Gastrocnemius medialis (tissue), 4 donors: ENCODE measurements at regions not wholly inside any gene's neighbourhood (a gene's known extent, or its start where the extent isn't known, plus 50 kb on each side); places are given as distances from the start of the nearest gene placed in this dataset.
A peak's percentile ranks its signal among the peaks of the same experiment; 100 is the strongest.
"Not testable (repeated sequence)": the region's sequence is repeated elsewhere in the genome, so short reads cannot be mapped to it uniquely, and the experiment has no call there.

Source experiments
- ATAC-seq, 2 donors: fragments of 150-250 bp; one replicate each; pipeline ENCODE4 v1.9.1; 2016
- DNase-seq, 2 donors: peaks; one replicate each; pipeline ENCODE4 v3.0.0-alpha.2; 2019
- H3K27ac ChIP-seq, 4 donors: fragments of 200-600 bp; sonication (generic); 1 replicate in 1 of 4; 2 replicates in 3 of 4; pipeline ENCODE4 v1.5.1; 2016 to 2018; ENCODE audit warnings: mild to moderate bottlenecking in 2 of 4, moderate library complexity in 1 of 4
- H3K27me3 ChIP-seq, 3 donors: fragments of 200-600 bp; sonication (generic) in 2 of 3; 1 replicate in 1 of 3; 2 replicates in 2 of 3; pipeline versions ENCODE4 v1.5.1 to v1.6.0; 2016 to 2019; ENCODE audit warnings: mild to moderate bottlenecking in 1 of 3, moderate library complexity in 1 of 3
- H3K36me3 ChIP-seq, 2 donors: fragments of 200-600 bp; sonication (generic) in 1 of 2; one replicate each; pipeline ENCODE4 v1.5.1; 2017 to 2018
- H3K4me1 ChIP-seq, 2 donors: fragments of 200-600 bp; sonication (generic) in 1 of 2; one replicate each; pipeline ENCODE4 v1.5.1; 2016 to 2017; ENCODE audit warnings: mild to moderate bottlenecking in 2 of 2
- H3K4me3 ChIP-seq, 4 donors: fragments of 200-600 bp; sonication (generic) in 3 of 4; 1 replicate in 1 of 4; 2 replicates in 3 of 4; pipeline ENCODE4 v1.5.1; 2016 to 2019; ENCODE audit warnings: mild to moderate bottlenecking in 2 of 4
- H3K9me3 ChIP-seq, 3 donors: fragments of 200-600 bp; sonication (generic) in 2 of 3; 1 replicate in 1 of 3; 2 replicates in 2 of 3; pipeline ENCODE4 v1.5.1; 2016 to 2019
- CTCF ChIP-seq, 5 experiments: fragments of 450-650 bp in 3 of 5; fragments of 200-600 bp in 2 of 5; sonication (generic) in 2 of 5; IDR thresholded peaks in 4 of 5; conservative IDR thresholded peaks in 1 of 5; 1 replicate in 4 of 5; 2 replicates in 1 of 5; pipeline ENCODE4 v1.5.1; 2016 to 2019; ENCODE audit warnings: antibody characterized with exemption in 5 of 5, mild to moderate bottlenecking in 3 of 5, moderate library complexity in 3 of 5
- POLR2A ChIP-seq, 2 donors: fragments of 450-650 bp; IDR thresholded peaks; one replicate each; pipeline ENCODE4 v1.6.1; 2017; ENCODE audit warnings: antibody characterized with exemption in 2 of 2, mild to moderate bottlenecking in 2 of 2, moderate library complexity in 2 of 2
- in situ Hi-C, 4 donors: fragments of 200-750 bp; cut with MboI; loops; one replicate each; pipeline versions ENCODE4 v1.15.0 to v1.8.0; 2017; ENCODE audit warnings: low sequenced_read_pairs in 4 of 4
- intact Hi-C: fragments of 100-400 bp; cut with DNase I; formaldehyde crosslinking; loops from one replicate; pipeline ENCODE4 v1.15.1; 2023; ENCODE audit warnings: low total_unique reads

- DNase-seq: peak in 1 of 2 donors; percentile 29
- H3K27ac ChIP-seq: peak overlapping the region in 2 of 4 donors; percentile 28 to 35
- peaks cover 0 to 15% of the 10 kb centered on the region in 2 donors for H3K36me3 ChIP-seq
- no peak overlapping the region for H3K4me3 ChIP-seq
- in situ Hi-C loops (no loop called here), intact Hi-C loops (no loop called here)
- TF ChIP-seq POLR2A (IDR thresholded peaks at IDR 0.05): no peak
- TF ChIP-seq CTCF (IDR thresholded peaks at IDR 0.05 in 4 of 5, conservative IDR thresholded peaks at IDR 0.05 in 1 of 5): no peak
- ATAC-seq: peak; percentile 61 to 99
- H3K9me3 ChIP-seq: no peaks in the 10 kb centered on the region
- H3K4me1 ChIP-seq: peaks cover 11 to 17% of the 10 kb centered on the region in 2 donors
- no peaks in the 10 kb centered on the region for H3K27me3 ChIP-seq
Observed at GRCh38 chr9:85859765-85860164, 81.2 kb upstream of the NAA35 start.

DNA sequence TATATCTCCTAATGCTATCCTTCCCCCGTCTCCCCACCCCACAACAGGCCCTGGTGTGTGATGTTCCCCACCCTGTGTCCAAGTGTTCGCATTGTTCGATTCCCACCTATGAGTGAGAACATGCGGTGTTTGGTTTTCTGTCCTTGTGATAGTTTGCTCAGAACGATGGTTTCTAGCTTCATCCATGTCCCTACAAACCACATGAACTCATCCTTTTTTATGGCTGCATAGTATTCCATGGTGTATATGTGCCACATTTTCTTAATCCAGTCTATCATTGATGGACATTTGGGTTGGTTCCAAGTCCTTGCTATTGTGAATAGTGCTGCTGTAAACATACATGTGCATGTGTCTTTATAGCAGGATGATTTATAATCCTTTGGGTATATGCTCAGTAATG lies 79.1 kb upstream of the NAA35 start:
- intact Hi-C loops, H3K27me3 ChIP-seq, H3K9me3 ChIP-seq, in situ Hi-C loops, ATAC-seq, H3K27ac ChIP-seq, DNase-seq, H3K4me3 ChIP-seq: not testable (repeated sequence)
- Histone ChIP-seq H3K4me1 (peaks cover 11 to 17% of the 10 kb centered on the region in 2 donors), H3K36me3 (peaks cover 0 to 15% of the 10 kb centered on the region in 2 donors)

GRCh38 chr9:85863875-85864274 lies 77.1 kb upstream of the NAA35 start:
- ATAC-seq (no peak), DNase-seq (no peak)
- Histone ChIP-seq H3K9me3 (no peaks in the 10 kb centered on the region), H3K27me3 (no peaks in the 10 kb centered on the region), H3K27ac (no peak overlapping the region), H3K36me3 (peaks cover 0 to 7% of the 10 kb centered on the region in 2 donors), H3K4me1 (peaks cover 11 to 15% of the 10 kb centered on the region in 2 donors), H3K4me3 (no peak overlapping the region)
- TF ChIP-seq CTCF (IDR thresholded peaks at IDR 0.05 in 4 of 5, conservative IDR thresholded peaks at IDR 0.05 in 1 of 5): no peak
- no peak for TF ChIP-seq POLR2A (IDR thresholded peaks at IDR 0.05)
- intact Hi-C loops (no loop called here), in situ Hi-C loops (no loop called here)

DNA sequence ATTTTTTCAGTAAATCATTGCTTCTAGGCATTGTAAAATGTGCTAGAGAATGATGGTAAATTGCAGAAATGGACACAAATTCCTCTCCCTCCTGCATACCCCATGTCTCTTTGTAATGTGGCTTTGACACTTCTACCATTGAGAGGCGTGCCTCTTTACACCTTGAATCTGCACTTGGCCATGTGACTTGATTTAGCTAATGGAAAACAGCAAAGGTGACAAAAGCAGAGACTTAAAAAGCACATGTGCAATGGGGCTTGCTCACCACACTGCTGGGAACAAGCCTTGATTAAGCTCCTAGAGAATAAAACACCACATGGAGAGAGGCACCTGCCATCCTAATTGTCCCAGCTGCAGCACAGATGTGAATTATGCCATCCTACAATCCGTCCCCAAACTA lies 69.9 kb upstream of the NAA35 start:
- Histone ChIP-seq H3K27me3 (no peaks in the 10 kb centered on the region), H3K27ac (no peak overlapping the region), H3K9me3 (no peaks in the 10 kb centered on the region), H3K4me3 (no peak overlapping the region), H3K36me3 (no peaks in the 10 kb centered on the region), H3K4me1 (no peaks in the 10 kb centered on the region)
- intact Hi-C loops (no loop called here), in situ Hi-C loops (no loop called here)
- ATAC-seq (no peak), DNase-seq (no peak)
- TF ChIP-seq POLR2A (IDR thresholded peaks at IDR 0.05) (no peak), CTCF (IDR thresholded peaks at IDR 0.05 in 4 of 5, conservative IDR thresholded peaks at IDR 0.05 in 1 of 5) (no peak)

DNA sequence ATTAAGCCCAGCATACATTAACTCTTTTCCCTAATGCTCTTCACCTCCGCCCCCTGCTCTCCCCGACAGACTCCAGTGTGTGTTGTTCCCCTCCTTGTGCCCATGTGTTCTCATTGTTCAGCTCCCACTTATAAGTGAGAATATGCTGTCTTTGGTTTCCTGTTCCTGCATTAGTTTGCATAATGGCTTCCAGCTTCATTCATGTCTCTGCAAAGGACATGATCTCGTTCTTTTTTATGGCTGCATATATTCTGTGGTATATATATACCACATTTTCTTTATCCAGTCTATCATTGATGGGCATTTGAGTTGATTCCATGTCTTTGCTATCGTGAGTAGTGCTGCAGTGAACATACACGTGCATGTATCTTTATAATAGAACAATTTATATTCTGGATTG lies 69.3 kb upstream of the NAA35 start:
- H3K9me3 ChIP-seq: not testable (repeated sequence)

GRCh38 chr9:85872463-85872862 lies 68.5 kb upstream of the NAA35 start:
- in situ Hi-C loops: no loop called here
- no peak overlapping the region for H3K27ac ChIP-seq
- no peak for TF ChIP-seq POLR2A (IDR thresholded peaks at IDR 0.05)
- no peak for TF ChIP-seq CTCF (IDR thresholded peaks at IDR 0.05 in 4 of 5, conservative IDR thresholded peaks at IDR 0.05 in 1 of 5)
- no peaks in the 10 kb centered on the region for H3K9me3 ChIP-seq
- no peak for ATAC-seq
- DNase-seq: no peak
- no peaks in the 10 kb centered on the region for H3K36me3 ChIP-seq
- H3K4me3 ChIP-seq: no peak overlapping the region
- intact Hi-C loops: no loop called here
- no peaks in the 10 kb centered on the region for H3K4me1 ChIP-seq
- H3K27me3 ChIP-seq: no peaks in the 10 kb centered on the region

More for the DNA sequence above, 69.3 kb upstream of the NAA35 start:
- H3K27me3 ChIP-seq, ATAC-seq, in situ Hi-C loops, intact Hi-C loops, DNase-seq, H3K4me3 ChIP-seq, H3K27ac ChIP-seq, H3K36me3 ChIP-seq, H3K4me1 ChIP-seq: not testable (repeated sequence)
